PC-9 (cell line): ENCODE measurements at regions not wholly inside any gene's neighbourhood (a gene's known extent, or its start where the extent isn't known, plus 50 kb on each side); places are given as distances from the start of the nearest gene placed in this dataset.
A peak's percentile ranks its signal among the peaks of the same experiment; 100 is the strongest.
"Not testable (repeated sequence)": the region's sequence is repeated elsewhere in the genome, so short reads cannot be mapped to it uniquely, and the experiment has no call there.

Experiments
- BruUV-seq: library from RNA; stranded (reverse); fragments of 400-500 nt; replicated peaks from 2 replicates; lab custom pipeline; 2021; lab: Mats Ljungman, UMichigan
- CTCF ChIA-PET: fragments of 300-600 bp; sonication (Branson Sonifier 250); formaldehyde crosslinking; loops from one replicate; lab custom pipeline; 2022; ENCODE audit warnings: antibody characterized with exemption; lab: Charles Lee
- POLR2A ChIA-PET: fragments of 300-600 bp; sonication (Branson Sonifier 250); formaldehyde crosslinking; loops from one replicate; lab custom pipeline; 2022; ENCODE audit warnings: antibody characterized with exemption; ENCODE audit not compliant: unreplicated experiment; lab: Charles Lee
- DNase-seq, 2 experiments: peaks; one replicate each; pipeline versions ENCODE4 v3.0.0 to v3.0.0-alpha.2; 2015 to 2022; ENCODE audit warnings: mixed read lengths in 1 of 2
- H2AFZ ChIP-seq: fragments of 200-600 bp; sonication (generic); 2 replicates; pipeline ENCODE4 v1.8.1; 2017; ENCODE audit warnings: antibody characterized with exemption
- H3F3A ChIP-seq: fragments of 200-600 bp; sonication (generic); 2 replicates; pipeline ENCODE4 v1.8.1; 2017; ENCODE audit warnings: antibody characterized with exemption, mild to moderate bottlenecking, low read depth; ENCODE audit not compliant: insufficient read depth
- H3K27ac ChIP-seq: fragments of 200-600 bp; sonication (generic); 2 replicates; pipeline ENCODE4 v1.6.1; 2016; ENCODE audit warnings: mixed run types
- H3K27me3 ChIP-seq: fragments of 200-600 bp; sonication (generic); 2 replicates; pipeline ENCODE4 v1.6.1; 2016; ENCODE audit warnings: low read depth, mixed run types; ENCODE audit not compliant: insufficient read depth
- H3K36me3 ChIP-seq: fragments of 200-600 bp; sonication (generic); 2 replicates; pipeline ENCODE4 v1.6.1; 2016; ENCODE audit warnings: low read depth, mixed run types
- H3K4me1 ChIP-seq: fragments of 200-600 bp; sonication (generic); replicated peaks from 2 replicates; pipeline ENCODE4 v1.6.1; 2016; ENCODE audit warnings: mixed run types; ENCODE audit not compliant: insufficient read depth
- H3K4me2 ChIP-seq: fragments of 200-600 bp; sonication (generic); 2 replicates; pipeline ENCODE4 v1.6.1; 2017; ENCODE audit warnings: mixed run types
- H3K4me3 ChIP-seq: fragments of 200-600 bp; sonication (generic); 2 replicates; pipeline ENCODE4 v1.6.1; 2016; ENCODE audit warnings: mixed run types
- H3K79me2 ChIP-seq: fragments of 200-600 bp; sonication (generic); 2 replicates; pipeline ENCODE4 v1.6.1; 2017; ENCODE audit warnings: low read depth, mixed run types
- H3K9me2 ChIP-seq: fragments of 200-600 bp; sonication (generic); 2 replicates; pipeline ENCODE4 v1.8.1; 2017; ENCODE audit warnings: mild to moderate bottlenecking; ENCODE audit not compliant: insufficient read depth
- H3K9me3 ChIP-seq: fragments of 200-600 bp; sonication (generic); 2 replicates; pipeline ENCODE4 v1.8.1; 2016; ENCODE audit warnings: low read depth; ENCODE audit not compliant: insufficient read depth
- H4K20me1 ChIP-seq: fragments of 200-600 bp; sonication (generic); 2 replicates; pipeline ENCODE4 v1.8.1; 2017; ENCODE audit not compliant: insufficient read depth
- CTCF ChIP-seq: fragments of 200-600 bp; sonication (generic); conservative IDR thresholded peaks from 2 replicates; pipeline ENCODE4 v1.6.1; 2017; ENCODE audit warnings: mixed run types, antibody characterized with exemption, mild to moderate bottlenecking, moderate library complexity
- EZH2 ChIP-seq: fragments of 200-600 bp; sonication (generic); IDR thresholded peaks from 2 replicates; pipeline ENCODE4 v1.8.0; 2017; ENCODE audit warnings: antibody characterized with exemption, low read depth
- intact Hi-C: fragments of 100-400 bp; cut with micrococcal nuclease; formaldehyde crosslinking; loops from one replicate; pipeline ENCODE4 v1.10.0; 2022; ENCODE audit not compliant: unreplicated experiment

- CTCF ChIA-PET, result no interaction called here
Observed at GRCh38 chr5:125486634-125487033, 740.2 kb upstream of the ZNF608 start.

DNA sequence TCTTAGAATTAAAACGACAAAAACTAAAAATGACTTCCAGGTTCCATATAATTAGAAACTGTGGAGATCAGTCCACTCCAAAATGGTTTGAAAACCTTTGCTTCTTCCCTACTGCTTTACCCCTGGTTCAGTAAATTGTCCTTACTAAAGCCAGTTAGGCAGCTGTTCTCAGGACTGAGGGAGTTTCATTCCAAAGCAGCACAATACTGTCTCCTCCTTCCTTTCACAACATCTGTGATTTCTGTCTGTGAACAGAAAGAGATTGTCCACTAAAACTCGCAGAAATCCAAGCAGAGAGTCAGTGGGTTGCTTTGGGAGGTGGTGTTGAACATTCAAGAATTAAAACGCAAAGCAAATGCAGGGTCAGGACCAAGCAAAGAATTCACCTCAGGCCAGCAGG, 740.8 kb upstream of the ZNF608 start:
- Histone ChIP-seq H3K79me2 (no peaks in the 10 kb centered on the region), H3K4me3 (no peak overlapping the region), H3K9me3 (no peaks in the 10 kb centered on the region; the same call in 1 of the 2 replicates), H2AFZ (no peak overlapping the region), H3K4me1 (peaks cover 41% of the 10 kb centered on the region), H4K20me1 (no peaks in the 10 kb centered on the region), H3K36me3 (no peaks in the 10 kb centered on the region), H3K4me2 (no peak overlapping the region), H3F3A (peaks cover 32% of the 10 kb centered on the region), H3K27me3 (no peaks in the 10 kb centered on the region), H3K9me2 (no peaks in the 10 kb centered on the region), H3K27ac (no peak overlapping the region)
- no peak for DNase-seq
- CTCF ChIA-PET, result no interaction called here
- POLR2A ChIA-PET, result no interaction called here
- TF ChIP-seq EZH2 (no peak), CTCF (no peak)
- intact Hi-C loops, result no loop called here
- BruUV-seq, result no TSS peak

More at GRCh38 chr5:125486634-125487033, 740.2 kb upstream of the ZNF608 start:
- no TSS peak for BruUV-seq
- H3K4me1 ChIP-seq, result peaks cover 41% of the 10 kb centered on the region
- peak overlapping the region; percentile 86 for H3K27ac ChIP-seq
- no peaks in the 10 kb centered on the region for H3K36me3 ChIP-seq
- H3F3A ChIP-seq, result peaks cover 32% of the 10 kb centered on the region
- POLR2A ChIA-PET, result no interaction called here
- no peak for DNase-seq
- no peaks in the 10 kb centered on the region for H4K20me1 ChIP-seq
- H3K27me3 ChIP-seq, result no peaks in the 10 kb centered on the region
- no peaks in the 10 kb centered on the region for H3K79me2 ChIP-seq
- intact Hi-C loops, result no loop called here
- H3K9me3 ChIP-seq, result no peaks in the 10 kb centered on the region; the same call in 1 of the 2 replicates
- no peak overlapping the region for H3K4me3 ChIP-seq
- H3K4me2 ChIP-seq, result peak overlapping the region; percentile 62; the same call in 1 of the 2 replicates
- no peak overlapping the region for H2AFZ ChIP-seq
- TF ChIP-seq CTCF, result no peak
- H3K9me2 ChIP-seq, result no peaks in the 10 kb centered on the region

GRCh38 chr5:125487652-125488051, 741.2 kb upstream of the ZNF608 start:
- H2AFZ ChIP-seq, CTCF ChIA-PET, intact Hi-C loops, DNase-seq, H3K4me3 ChIP-seq, H3K9me2 ChIP-seq, H3K9me3 ChIP-seq, H3K27me3 ChIP-seq, BruUV-seq, POLR2A ChIA-PET, H3K36me3 ChIP-seq, H3K79me2 ChIP-seq, H3K27ac ChIP-seq, H3K4me2 ChIP-seq, H4K20me1 ChIP-seq: not testable (repeated sequence)
- peaks cover 32% of the 10 kb centered on the region for H3F3A ChIP-seq
- peaks cover 41% of the 10 kb centered on the region for H3K4me1 ChIP-seq

DNA sequence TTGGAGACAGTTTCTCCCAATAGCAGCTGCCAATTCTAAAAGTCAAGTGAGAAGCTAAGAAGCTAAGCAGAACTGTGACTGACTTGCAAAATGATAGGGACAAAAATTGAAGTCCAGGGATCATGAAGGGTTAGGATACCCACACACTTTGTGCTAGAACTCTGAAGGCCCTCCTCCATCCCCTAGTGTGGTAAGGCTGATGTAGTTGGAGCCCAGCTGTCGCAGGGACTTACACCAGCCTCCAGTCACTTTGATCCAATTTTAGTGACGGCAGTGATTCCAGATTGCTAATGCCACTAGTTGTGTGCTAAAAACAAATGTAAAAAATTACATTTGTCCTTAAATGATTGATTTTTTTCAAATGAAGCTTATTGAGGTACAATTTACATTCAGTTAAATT, 742.7 kb upstream of the ZNF608 start:
- intact Hi-C loops, result no loop called here
- peaks cover 32% of the 10 kb centered on the region for H3K4me1 ChIP-seq
- no peaks in the 10 kb centered on the region for H4K20me1 ChIP-seq
- TF ChIP-seq EZH2, result no peak
- TF ChIP-seq CTCF, result no peak
- H3K27ac ChIP-seq, result no peak overlapping the region
- no peak overlapping the region for H2AFZ ChIP-seq
- H3K4me2 ChIP-seq, result no peak overlapping the region
- H3K4me3 ChIP-seq, result no peak overlapping the region
- no peaks in the 10 kb centered on the region for H3K9me2 ChIP-seq
- 0 out of 2 replicates have a peak, but pooled peaks cover 4% of the 10 kb centered on the region for H3K36me3 ChIP-seq
- DNase-seq, result no peak
- no peaks in the 10 kb centered on the region; the same call in 1 of the 2 replicates for H3K9me3 ChIP-seq
- no peaks in the 10 kb centered on the region for H3K27me3 ChIP-seq
- no peaks in the 10 kb centered on the region for H3K79me2 ChIP-seq
- ChIA-PET POLR2A (no interaction called here), CTCF (no interaction called here)
- H3F3A ChIP-seq, result peaks cover 26% of the 10 kb centered on the region
- no TSS peak for BruUV-seq
